ENCODE measurements at regions not wholly inside any gene's neighbourhood (a gene's known extent, or its start where the extent isn't known, plus 50 kb on each side); places are given as distances from the start of the nearest gene placed in this dataset.
"Not testable (repeated sequence)": the region's sequence is repeated elsewhere in the genome, so short reads cannot be mapped to it uniquely, and the experiment has no call there.

DNA sequence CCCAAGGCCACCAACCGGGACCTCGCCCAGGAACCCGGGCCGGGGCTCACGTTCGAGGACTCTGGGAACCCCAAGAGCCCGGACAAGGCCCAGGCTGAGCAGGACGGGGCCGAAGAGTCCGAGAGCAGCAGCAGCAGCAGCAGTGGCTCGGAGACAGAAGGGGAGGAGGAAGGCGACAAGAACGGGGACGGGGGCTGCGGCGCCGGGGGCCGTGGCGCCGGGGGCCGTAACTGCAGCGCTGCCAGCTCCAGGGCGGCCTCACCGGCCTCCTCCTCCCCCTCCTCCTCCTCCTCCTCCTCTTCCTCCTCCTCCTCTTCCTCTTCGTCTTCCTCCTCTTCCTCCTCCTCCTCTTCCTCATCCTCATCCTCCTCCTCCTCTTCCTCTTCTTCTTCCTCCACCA, 128.4 kb downstream of the ZNF479 start:
- TF ChIP-seq, protein P1, sequence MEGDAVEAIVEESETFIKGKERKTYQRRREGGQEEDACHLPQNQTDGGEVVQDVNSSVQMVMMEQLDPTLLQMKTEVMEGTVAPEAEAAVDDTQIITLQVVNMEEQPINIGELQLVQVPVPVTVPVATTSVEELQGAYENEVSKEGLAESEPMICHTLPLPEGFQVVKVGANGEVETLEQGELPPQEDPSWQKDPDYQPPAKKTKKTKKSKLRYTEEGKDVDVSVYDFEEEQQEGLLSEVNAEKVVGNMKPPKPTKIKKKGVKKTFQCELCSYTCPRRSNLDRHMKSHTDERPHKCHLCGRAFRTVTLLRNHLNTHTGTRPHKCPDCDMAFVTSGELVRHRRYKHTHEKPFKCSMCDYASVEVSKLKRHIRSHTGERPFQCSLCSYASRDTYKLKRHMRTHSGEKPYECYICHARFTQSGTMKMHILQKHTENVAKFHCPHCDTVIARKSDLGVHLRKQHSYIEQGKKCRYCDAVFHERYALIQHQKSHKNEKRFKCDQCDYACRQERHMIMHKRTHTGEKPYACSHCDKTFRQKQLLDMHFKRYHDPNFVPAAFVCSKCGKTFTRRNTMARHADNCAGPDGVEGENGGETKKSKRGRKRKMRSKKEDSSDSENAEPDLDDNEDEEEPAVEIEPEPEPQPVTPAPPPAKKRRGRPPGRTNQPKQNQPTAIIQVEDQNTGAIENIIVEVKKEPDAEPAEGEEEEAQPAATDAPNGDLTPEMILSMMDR (IDR thresholded peaks at IDR 0.05 in 8 of 11, conservative IDR thresholded peaks at IDR 0.05 in 3 of 11) = not testable (repeated sequence)
- not testable (repeated sequence) for TF ChIP-seq POLR2AphosphoS5, POLR2A (IDR thresholded peaks at IDR 0.05)

All from spleen (tissue), 7 donors.